Brain microvascular endothelial cell (primary cell): ENCODE measurements at regions not wholly inside any gene's neighbourhood (a gene's known extent, or its start where the extent isn't known, plus 50 kb on each side); places are given as distances from the start of the nearest gene placed in this dataset.

ENCODE experiments used
- DNase-seq: peaks from one replicate; pipeline ENCODE4 v3.0.0-alpha.2; 2020
- H3K27ac ChIP-seq: fragments of 250-450 bp; sonication (Bioruptor Pico); 2 replicates; pipeline ENCODE4 v1.5.1; 2020; ENCODE audit warnings: mild to moderate bottlenecking, moderate library complexity
- H3K27me3 ChIP-seq: fragments of 250-450 bp; sonication (Bioruptor Pico); replicated peaks from 2 replicates; pipeline ENCODE4 v1.5.1; 2020; ENCODE audit warnings: mild to moderate bottlenecking
- H3K36me3 ChIP-seq: fragments of 250-450 bp; sonication (Bioruptor Pico); replicated peaks from 2 replicates; pipeline ENCODE4 v1.5.1; 2020; ENCODE audit warnings: mild to moderate bottlenecking
- H3K4me3 ChIP-seq: 2 replicates; pipeline ENCODE4 v1.5.1; 2011; ENCODE audit warnings: low read depth, mild to moderate bottlenecking, control low read depth, low read length, moderate library complexity
- CTCF ChIP-seq: IDR thresholded peaks from 2 replicates; pipeline ENCODE4 v1.5.1; 2011; ENCODE audit warnings: low read depth, mild to moderate bottlenecking, moderate library complexity, low read length, control low read depth, inconsistent platforms; ENCODE audit errors: missing control alignments
- in situ Hi-C: cut with HindIII; loops from 2 replicates; pipeline ENCODE4 v1.10.0; 2017; ENCODE audit warnings: low sequenced_read_pairs, low pct_ligation_motif_present

- H3K27me3 ChIP-seq, result no peaks in the 10 kb centered on the region
- in situ Hi-C loops, result no loop called here
- no peaks in the 10 kb centered on the region for H3K36me3 ChIP-seq
- H3K4me3 ChIP-seq, result no peak overlapping the region
- TF ChIP-seq CTCF, result no peak
- H3K27ac ChIP-seq, result no peak overlapping the region
- no peak for DNase-seq
Observed at GRCh38 chr7:19437446-19437845, 271.4 kb downstream of the POLR1F start.

- H3K27me3 ChIP-seq, result no peaks in the 10 kb centered on the region
- in situ Hi-C loops, result no loop called here
- H3K4me3 ChIP-seq, result no peak overlapping the region
- H3K27ac ChIP-seq, result no peak overlapping the region
- no peaks in the 10 kb centered on the region for H3K36me3 ChIP-seq
- no peak for DNase-seq
- TF ChIP-seq CTCF, result no peak
Observed at GRCh38 chr7:19427944-19428343, 280.9 kb downstream of the POLR1F start.

GRCh38 chr7:19421861-19422260 lies 276.6 kb upstream of the FERD3L start:
- no peak overlapping the region for H3K27ac ChIP-seq
- no peak overlapping the region for H3K4me3 ChIP-seq
- no peaks in the 10 kb centered on the region for H3K27me3 ChIP-seq
- in situ Hi-C loops, result no loop called here
- DNase-seq, result no peak
- no peak for TF ChIP-seq CTCF
- H3K36me3 ChIP-seq, result no peaks in the 10 kb centered on the region

- no peak overlapping the region for H3K4me3 ChIP-seq
- H3K36me3 ChIP-seq, result no peaks in the 10 kb centered on the region
- no peak for DNase-seq
- no peaks in the 10 kb centered on the region for H3K27me3 ChIP-seq
- TF ChIP-seq CTCF, result no peak
- in situ Hi-C loops, result no loop called here
- no peak overlapping the region for H3K27ac ChIP-seq
Observed at GRCh38 chr7:19417231-19417630, 272.0 kb upstream of the FERD3L start.

- Histone ChIP-seq H3K36me3 (no peaks in the 10 kb centered on the region), H3K27ac (no peak overlapping the region), H3K27me3 (no peaks in the 10 kb centered on the region), H3K4me3 (no peak overlapping the region)
- in situ Hi-C loops, result no loop called here
- no peak for TF ChIP-seq CTCF
- DNase-seq, result no peak
Observed at GRCh38 chr7:19415123-19415522, 269.9 kb upstream of the FERD3L start.

- DNase-seq, result no peak
- H3K4me3 ChIP-seq, result no peak overlapping the region
- H3K36me3 ChIP-seq, result no peaks in the 10 kb centered on the region
- no peaks in the 10 kb centered on the region for H3K27me3 ChIP-seq
- TF ChIP-seq CTCF, result no peak
- in situ Hi-C loops, result no loop called here
- H3K27ac ChIP-seq, result no peak overlapping the region
Observed at GRCh38 chr7:19413443-19413965, 268.3 kb upstream of the FERD3L start.
